AG10803 (cell line): ENCODE measurements at regions not wholly inside any gene's neighbourhood (a gene's known extent, or its start where the extent isn't known, plus 50 kb on each side); places are given as distances from the start of the nearest gene placed in this dataset.
"Not testable (repeated sequence)": the region's sequence is repeated elsewhere in the genome, so short reads cannot be mapped to it uniquely, and the experiment has no call there.

ENCODE experiments used
- DNase-seq: peaks from one replicate; pipeline ENCODE4 v3.0.0; 2010; ENCODE audit warnings: low read depth
- H3K4me3 ChIP-seq: 2 replicates; pipeline ENCODE4 v1.5.1; 2011; ENCODE audit warnings: mild to moderate bottlenecking, low read length, control low read depth
- CTCF ChIP-seq: conservative IDR thresholded peaks from 2 replicates; pipeline ENCODE4 v1.5.1; 2011; ENCODE audit warnings: mild to moderate bottlenecking, low read length, control low read depth, inconsistent platforms

GRCh38 chr6:14593286-14593685 is 475.7 kb downstream of the CD83 start:
- no peak for TF ChIP-seq CTCF
- H3K4me3 ChIP-seq, result no peak overlapping the region
- DNase-seq, result no peak

- no peak for DNase-seq
- no peak overlapping the region for H3K4me3 ChIP-seq
- no peak for TF ChIP-seq CTCF
Measured at GRCh38 chr6:14595751-14596150, 478.2 kb downstream of the CD83 start.

GRCh38 chr6:14596410-14596809 is 478.8 kb downstream of the CD83 start:
- DNase-seq, result peak; percentile 24
- H3K4me3 ChIP-seq, result no peak overlapping the region
- TF ChIP-seq CTCF, result no peak

- no peak overlapping the region for H3K4me3 ChIP-seq
- no peak for DNase-seq
Measured at GRCh38 chr6:14597090-14597489, 479.5 kb downstream of the CD83 start.

GRCh38 chr6:14598017-14598864 is 480.7 kb downstream of the CD83 start:
- no peak for TF ChIP-seq CTCF
- H3K4me3 ChIP-seq, result no peak overlapping the region
- no peak for DNase-seq

More at GRCh38 chr6:14597090-14597489, 479.5 kb downstream of the CD83 start:
- TF ChIP-seq CTCF, result no peak

GRCh38 chr6:14600306-14600705 is 482.7 kb downstream of the CD83 start:
- not testable (repeated sequence) for DNase-seq, H3K4me3 ChIP-seq

- no peak for TF ChIP-seq CTCF
Measured at GRCh38 chr6:14601490-14601889, 483.9 kb downstream of the CD83 start.

More at GRCh38 chr6:14601490-14601889, 483.9 kb downstream of the CD83 start:
- DNase-seq, result no peak
- H3K4me3 ChIP-seq, result no peak overlapping the region
